Renal cortical epithelial cell (primary cell): ENCODE measurements at regions not wholly inside any gene's neighbourhood (a gene's known extent, or its start where the extent isn't known, plus 50 kb on each side); places are given as distances from the start of the nearest gene placed in this dataset.

Experiments
- DNase-seq: peaks from one replicate; pipeline ENCODE4 v3.0.0-alpha.2; 2011; ENCODE audit warnings: low read depth

GRCh38 chr5:61263561-61264272 is 68.3 kb upstream of the ZSWIM6 start:
- DNase-seq, result no peak

DNA sequence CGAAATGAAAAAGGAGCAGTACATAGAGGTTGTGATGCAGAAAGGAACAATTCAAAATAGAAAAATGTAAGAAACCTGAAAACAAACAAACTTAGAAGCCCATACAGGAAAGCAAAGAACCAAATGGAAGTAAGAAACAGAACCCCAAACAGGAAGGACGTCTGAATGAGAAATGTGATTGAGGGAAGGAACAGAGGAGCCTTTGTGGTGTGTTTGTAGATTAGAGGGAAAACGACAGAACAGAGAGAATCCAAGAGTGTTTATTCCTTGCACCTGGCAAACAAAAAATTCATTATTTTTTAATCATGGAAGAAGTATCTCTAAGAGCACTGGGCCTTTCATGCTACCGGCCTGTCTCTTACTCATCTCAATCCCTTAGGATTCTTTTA is 67.8 kb upstream of the ZSWIM6 start:
- no peak for DNase-seq

DNA sequence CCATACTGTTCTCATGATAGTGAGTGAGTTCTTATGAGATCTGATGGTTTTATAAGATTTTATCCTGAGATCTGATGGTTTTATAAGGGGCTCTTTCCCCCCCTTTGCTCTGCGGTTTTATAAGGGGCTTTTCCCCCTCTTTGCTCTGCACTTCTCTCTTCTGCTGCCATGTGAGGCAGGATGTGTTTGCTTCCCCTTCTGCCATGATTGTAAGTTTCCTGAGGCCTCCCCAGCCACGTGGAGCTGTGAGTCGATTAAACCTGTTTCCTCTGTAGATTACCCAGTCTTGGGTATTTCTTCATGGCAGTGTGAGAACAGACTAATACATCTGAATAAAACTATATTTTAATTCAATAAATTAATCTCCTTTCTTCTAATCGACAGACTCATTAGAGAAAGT is 64.9 kb upstream of the ZSWIM6 start:
- DNase-seq, result no peak

DNA sequence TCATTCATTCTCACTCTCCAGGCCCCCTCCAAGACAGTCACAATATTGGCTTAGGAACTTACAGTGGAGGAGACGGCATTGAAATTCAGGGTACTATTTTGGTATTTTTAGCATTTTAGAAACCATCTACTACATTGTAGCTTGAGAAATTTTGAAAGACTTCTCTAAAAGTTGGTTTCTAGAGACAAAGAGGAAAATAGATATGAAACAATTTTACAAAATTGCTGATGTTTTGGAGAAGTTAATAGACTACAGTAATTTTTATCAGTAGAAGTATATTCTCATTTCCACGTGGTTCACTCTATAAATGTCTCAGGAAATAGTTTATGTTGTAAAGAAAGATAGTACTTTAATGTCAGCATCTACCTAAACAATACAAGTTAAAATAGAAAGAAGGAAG is 63.2 kb upstream of the ZSWIM6 start:
- DNase-seq, result no peak

DNA sequence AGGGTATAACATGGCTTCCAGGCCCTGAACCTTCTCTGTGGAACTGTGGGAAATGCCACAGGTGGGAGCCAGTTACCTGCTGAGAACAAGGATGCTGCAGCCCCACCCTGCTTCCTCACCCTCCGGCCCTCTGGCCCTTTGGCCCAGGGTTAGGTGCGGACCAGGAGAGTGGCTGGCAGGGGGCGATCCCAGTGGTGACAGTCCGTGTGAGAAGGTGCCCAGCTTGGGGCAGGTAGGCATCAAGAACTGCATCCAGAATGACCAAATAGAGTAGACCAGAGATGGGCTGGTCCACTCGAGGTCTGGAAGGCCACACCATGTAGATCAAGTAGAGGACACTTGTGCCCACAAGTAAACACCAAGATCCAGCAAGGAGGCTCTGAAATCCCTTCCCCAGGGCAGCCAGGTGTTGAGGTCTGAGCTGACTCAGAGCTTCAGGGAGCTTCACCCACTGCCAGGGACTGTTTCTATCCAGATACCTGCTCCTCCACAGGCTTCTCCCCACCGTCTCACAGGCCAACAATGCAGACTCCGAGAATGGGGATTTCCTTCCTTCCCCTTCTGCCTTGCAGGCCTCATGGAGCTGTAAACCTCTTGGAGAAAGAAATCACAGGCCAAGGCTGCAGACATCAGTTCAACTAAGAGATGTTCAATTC is 61.4 kb upstream of the ZSWIM6 start:
- DNase-seq, result no peak

- no peak for DNase-seq
Measured at GRCh38 chr5:61272688-61273087, 59.4 kb upstream of the ZSWIM6 start.

GRCh38 chr5:61273279-61273975 is 58.6 kb upstream of the ZSWIM6 start:
- no peak for DNase-seq

DNA sequence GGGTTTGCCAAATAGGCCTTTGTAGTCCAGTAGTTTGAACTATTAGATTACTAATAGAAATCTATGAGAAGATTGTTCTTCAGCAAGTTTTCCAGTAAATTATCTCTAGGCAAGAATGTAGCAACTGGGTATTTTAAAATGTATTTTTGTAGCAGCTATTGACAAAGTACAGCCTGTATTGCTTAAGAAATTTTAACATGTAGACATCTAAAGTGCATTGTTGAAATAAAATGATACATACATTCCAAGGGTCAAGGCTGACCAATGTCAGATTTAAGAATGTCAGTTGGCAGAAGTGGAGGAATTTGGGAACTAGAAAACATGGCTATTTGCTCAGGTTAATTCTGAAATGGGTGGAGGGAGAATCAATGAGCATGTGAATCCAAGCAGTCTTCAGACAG is 57.5 kb upstream of the ZSWIM6 start:
- no peak for DNase-seq

DNA sequence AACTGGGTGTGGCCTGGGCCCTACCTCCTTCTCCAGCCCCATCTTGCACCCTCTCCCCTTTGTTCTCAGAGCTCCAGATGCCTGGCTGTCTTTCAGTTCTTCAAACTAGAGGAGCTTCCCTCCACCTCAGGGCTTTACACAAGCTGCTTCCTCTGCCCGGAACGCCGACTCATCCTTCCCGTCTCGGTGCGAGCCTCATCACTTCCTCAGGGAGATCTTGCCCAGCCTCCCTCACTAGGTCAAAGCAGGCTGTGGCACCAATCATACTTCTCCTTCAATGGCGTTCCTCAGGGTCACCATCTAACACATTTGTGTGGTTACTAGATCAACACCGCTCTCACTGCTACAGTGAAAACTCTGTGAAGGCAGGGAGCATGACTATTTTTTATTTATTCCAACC is 56.2 kb upstream of the ZSWIM6 start:
- DNase-seq, result peak; percentile 47

DNA sequence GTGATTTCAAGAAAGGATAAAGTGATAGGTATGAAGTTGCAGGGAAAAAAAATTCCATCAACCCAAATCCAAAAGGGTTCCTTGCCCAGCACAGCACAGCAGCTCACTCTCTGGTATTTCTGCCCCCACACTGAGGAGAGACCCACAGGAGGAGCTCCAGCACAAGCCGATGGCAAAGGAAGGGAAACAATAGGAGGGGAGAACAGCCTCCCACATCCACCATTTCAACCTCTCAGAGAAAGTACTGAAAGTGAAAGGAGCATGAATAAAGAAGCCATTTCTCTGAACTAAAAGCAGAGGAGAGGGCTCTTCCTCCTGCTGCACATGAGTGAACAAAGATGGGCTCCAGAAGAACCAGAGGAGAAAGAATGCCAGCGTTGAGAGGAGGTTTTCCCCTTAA is 54.9 kb upstream of the ZSWIM6 start:
- peak; percentile 55 for DNase-seq

DNA sequence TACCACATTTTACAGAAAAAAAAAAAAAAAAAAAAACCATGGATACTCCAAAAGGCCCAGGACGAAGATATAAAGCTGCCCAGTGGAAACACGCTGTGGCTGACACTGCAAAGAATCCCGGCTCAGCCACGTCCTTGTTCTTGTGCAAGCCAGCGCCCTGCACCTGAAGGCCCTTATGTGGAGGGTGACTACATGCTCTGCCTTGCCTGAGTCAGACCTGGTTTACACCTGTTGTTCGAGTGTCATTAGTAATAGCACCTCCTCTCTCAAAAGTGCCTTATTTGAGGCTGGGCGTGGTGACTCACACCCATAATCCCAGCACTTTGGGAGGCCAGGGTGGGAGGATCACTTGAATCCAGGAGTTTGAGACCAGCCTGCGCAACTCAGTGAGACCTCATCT is 54.3 kb upstream of the ZSWIM6 start:
- DNase-seq, result peak; percentile 34

DNA sequence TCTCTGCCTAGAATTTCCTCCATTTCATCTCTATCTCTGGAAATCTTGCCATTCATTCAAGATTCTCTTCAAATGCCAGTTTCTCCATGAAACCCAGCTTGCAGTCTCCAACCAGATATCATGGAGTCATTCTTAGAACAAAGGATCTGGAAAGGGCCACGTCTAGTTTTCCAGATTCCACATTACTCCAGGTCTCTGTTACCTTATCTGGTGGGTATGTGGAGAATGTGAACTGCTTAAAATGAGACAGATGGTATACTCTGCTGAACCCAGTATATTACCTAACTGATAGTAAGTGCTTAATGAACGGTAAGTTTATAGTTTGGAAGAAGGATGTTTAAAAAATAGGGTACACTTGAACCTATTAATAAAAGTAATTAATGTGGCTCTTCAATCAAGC is 52.3 kb upstream of the ZSWIM6 start:
- DNase-seq, result peak; percentile 67

GRCh38 chr5:61280205-61280604 is 51.9 kb upstream of the ZSWIM6 start:
- DNase-seq, result peak; percentile 93

DNA sequence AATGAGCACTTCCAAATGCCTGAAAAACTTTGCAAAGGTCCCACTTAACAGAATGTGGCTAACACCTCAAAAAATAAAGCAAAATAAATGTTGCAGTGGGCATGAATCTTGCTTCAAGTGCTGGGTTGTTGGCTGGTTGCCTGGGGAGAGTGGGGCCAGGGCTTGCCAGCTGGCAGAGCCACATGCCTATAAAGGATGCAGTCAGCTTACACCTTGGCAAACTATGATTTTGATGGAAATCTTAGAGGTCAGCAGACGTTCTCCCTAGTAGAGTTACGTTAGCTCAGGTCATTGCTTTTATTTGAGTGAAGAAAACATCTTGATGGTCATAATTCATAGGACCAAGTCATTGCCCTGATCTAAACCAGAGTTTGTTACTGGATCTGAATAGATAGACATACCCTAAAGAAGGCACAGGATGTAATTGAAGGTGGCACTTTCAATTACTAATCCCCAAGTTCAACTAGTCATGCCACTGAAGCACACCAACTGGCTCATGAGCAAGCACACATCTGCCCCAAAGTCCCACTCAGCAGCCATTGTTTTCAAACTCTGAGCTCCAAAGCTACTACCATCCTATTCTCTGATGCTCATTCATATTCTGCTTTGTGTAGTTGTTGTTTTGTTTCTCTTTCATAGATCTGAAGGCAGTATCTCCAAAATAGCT is 51.2 kb upstream of the ZSWIM6 start:
- peak; percentile 62 for DNase-seq

- no peak for DNase-seq
Measured at GRCh38 chr5:61281686-61282085, 50.4 kb upstream of the ZSWIM6 start.
